SKM-1 (cell line): ENCODE measurements at regions not wholly inside any gene's neighbourhood (a gene's known extent, or its start where the extent isn't known, plus 50 kb on each side); places are given as distances from the start of the nearest gene placed in this dataset.
"Not testable (repeated sequence)": the region's sequence is repeated elsewhere in the genome, so short reads cannot be mapped to it uniquely, and the experiment has no call there.

Experiments used
- DNase-seq: peaks from one replicate; lab custom pipeline; 2025; ENCODE audit not compliant: unreplicated experiment; lab: John Stamatoyannopoulos, UW

DNA sequence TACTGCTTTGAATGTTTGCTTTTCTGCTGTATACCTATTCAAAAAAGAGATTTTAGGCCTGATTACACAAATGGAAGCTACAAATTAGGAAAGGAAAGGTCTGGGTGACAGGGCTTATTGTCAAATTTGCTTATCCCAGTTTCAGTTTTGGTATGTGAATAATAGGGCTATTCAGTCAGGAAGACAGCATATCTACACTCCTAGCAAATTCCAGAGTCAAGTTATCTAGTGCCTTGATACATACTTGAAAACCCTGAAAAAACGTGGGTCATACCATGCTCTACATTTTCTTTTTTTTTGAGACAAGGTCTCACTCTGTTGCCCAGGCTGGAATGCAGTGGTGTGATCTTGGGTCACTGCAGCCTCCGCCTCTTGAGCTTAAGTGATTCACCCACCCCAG, 59.2 kb upstream of the CCDC180 start:
- DNase-seq: not testable (repeated sequence)

DNA sequence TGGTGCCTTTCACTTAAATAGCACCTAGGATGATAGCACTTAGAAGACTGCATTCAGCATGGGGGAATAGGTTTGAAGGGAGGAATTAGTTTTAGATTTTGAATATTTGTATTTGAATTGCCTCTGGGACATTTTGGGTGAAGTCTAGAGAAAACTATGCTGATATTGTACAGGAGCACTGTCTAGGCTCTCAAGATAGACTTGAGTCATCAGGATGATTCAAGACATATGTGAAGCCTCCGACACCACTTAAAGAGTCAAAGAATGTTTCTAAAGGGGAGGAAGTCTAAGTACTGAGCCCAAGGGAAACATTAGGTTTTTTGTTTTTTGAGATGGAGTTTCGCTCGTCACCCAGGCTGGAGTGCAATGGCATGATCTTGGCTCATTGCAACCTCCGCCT, 63.9 kb upstream of the CCDC180 start:
- DNase-seq: no peak

DNA sequence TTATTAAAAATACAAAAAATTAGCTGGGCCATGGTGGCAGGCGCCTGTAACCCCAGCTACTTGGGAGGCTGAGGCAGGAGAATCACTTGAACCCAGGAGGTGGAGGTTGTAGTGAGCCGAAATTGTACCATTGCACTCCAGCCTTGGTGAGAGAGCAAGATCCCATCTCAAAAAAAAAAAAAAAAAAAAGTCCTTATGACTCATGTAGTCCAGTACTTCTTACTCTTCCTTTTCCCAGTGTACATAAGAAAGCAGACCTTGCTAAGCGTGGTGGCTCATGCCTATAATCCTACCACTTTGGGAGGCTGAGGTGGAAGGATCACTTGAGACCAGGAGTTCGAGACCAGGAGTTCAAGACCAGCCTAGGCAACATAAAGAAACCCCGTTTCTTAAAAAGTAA, 66.0 kb upstream of the CCDC180 start:
- not testable (repeated sequence) for DNase-seq

DNA sequence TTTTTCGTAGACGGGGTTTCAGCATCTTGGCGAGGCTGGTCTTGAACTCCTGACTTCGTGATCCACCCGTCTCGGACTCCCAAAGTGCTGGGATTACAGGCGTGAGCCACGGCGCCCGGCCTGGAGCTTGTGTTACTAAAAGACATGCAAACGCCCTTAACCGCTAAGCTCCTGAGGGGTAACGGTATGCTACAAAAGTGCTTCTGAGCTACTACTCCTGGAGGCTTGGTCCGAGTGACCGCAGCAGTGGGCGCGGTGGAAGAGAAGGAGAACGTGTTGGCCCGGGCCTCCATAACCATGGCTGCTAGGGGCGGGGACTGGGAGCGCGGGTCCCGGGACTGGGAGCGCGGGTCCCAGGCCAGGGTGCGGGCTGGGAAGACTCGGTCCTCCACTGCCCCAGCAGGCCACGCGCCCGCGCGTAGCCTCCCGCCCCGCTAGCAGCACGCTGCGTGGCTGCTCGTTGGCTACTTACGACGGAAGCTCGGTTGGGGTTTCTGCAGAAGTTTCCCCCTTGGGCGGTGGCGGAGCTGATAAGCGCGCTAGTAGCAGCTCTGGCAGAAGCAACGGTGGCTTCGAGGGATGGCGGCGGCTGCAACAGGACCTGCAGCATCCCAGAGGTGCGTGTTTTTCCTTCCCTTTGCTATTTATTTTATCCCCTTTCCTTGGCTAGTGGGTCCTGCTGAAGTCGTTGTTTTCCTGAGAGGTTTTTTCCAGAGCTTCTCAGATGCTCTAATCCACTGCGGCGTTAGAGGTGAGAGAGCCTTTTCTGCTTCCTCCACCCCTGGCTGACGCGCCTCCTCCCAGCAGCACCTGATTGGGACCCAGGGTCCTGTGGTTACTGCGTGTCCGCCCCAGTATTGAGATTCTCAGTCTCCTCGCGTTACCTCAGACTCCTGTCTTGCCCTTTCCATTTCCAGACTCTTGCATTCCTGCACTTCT, 69.2 kb upstream of the CCDC180 start:
- DNase-seq: peak; percentile 53

GRCh38 chr9:97237311-97237786, 70.1 kb upstream of the CCDC180 start:
- no peak for DNase-seq

DNA sequence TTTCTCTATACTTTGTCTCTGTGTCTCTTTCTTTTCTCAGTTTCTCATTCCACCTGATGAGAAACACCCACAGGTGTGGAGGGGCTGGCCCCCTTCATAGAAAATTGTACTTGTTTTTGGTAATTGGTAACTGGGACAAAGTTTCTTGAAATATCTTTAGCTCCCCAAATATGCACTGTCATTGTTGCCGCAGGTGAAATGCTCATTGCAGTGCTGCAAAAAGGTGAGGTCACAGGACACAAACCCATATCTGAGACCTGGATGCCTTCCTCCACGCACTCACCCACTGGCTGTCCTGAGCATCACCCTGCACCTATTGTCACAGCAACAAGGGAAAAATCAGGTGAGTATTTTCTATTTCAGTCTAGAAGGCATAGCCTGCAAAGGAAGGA, 74.5 kb upstream of the CCDC180 start:
- DNase-seq: not testable (repeated sequence)

DNA sequence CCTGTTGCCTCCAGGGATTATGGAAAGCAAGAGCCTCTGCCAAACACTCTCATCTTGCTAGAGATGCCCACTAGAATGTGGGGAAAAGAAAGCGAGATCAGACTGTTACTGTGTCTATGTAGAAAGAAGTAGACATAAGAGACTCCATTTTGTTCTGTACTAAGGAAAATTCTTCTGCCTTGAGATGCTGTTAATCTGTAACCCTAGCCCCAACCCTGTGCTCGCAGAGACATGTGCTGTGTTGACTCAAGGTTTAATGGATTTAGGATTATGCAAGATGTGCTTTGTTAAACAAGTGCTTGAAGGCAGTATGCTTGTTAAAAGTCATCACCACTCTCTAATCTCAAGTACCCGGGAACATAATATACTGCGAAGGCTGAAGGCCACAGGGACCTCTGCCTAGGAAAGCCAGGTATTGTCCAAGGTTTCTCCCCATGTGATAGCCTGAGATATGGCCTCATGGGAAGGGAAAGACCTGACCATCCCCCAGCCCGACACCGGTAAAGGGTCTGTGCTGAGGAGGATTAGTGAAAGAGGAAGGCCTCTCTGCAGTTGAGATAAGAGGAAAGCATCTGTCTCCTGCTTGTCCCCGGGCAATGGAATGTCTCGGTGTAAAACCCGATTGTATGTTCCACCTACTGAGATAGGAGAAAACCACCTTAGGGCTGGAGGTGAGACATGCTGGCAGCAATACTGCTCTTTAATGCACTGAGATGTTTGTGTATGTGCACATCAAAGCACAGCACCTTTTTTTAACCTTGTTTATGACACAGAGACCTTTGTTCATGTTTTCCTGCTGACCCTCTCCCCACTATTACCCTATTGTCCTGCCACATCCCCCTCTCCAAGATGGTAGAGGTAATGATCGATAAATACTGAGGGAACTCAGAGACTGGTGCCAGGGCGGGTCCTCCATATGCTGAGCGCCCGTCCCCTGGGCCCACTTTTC, 75.1 kb upstream of the CCDC180 start:
- not testable (repeated sequence) for DNase-seq

- DNase-seq: not testable (repeated sequence)
Measured at GRCh38 chr9:97222393-97222792, 85.1 kb upstream of the CCDC180 start.

- DNase-seq: peak; percentile 12
Measured at GRCh38 chr9:97221478-97222355, 85.7 kb upstream of the CCDC180 start.

DNA sequence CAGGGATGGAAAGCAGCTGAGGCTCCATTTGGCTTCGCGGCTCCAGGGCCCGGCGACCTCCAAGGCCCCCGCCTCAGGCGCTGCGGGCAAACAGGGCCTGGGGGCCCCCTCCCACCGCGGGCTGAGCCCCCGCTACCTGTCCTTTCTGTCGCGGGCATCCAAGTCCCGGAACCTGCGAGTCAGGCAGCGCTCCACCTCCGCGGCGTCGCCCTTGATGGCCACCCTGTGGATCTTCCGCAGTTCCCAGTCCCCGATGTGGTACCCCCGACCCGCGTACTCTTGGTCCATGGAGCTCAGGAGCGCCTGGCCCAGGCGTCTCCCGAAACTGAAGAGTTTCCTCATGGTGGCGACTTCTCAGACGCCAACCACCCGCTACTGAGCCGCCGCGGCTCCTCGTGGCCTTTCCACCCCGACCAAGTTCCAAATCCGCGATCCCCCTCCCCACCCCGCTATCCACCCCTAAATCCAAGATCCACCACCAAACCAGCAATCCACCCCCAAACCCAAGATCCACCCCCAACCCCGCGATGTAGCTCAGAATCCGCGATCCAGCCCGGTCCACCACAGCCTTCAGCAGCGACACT, 86.5 kb upstream of the CCDC180 start:
- DNase-seq: no peak

DNA sequence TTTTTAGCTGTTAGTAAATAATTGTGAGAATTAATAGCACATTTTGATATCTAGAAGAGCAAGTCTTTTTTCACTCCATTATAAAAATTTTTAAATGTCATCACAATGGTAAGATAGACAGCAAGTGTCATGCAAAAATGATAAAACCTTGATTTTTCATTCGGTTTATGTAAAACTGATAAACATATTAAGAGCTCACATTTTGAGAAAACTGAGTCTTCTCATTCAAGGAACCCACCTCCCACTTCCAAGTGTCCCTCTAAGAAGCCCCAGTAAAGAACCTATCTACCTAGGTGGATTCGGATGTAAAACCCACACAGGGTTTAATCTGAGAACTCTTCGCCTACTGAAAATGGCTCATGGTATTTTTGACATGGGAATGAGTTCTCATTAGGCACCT, 87.1 kb upstream of the CCDC180 start:
- DNase-seq: not testable (repeated sequence)

DNA sequence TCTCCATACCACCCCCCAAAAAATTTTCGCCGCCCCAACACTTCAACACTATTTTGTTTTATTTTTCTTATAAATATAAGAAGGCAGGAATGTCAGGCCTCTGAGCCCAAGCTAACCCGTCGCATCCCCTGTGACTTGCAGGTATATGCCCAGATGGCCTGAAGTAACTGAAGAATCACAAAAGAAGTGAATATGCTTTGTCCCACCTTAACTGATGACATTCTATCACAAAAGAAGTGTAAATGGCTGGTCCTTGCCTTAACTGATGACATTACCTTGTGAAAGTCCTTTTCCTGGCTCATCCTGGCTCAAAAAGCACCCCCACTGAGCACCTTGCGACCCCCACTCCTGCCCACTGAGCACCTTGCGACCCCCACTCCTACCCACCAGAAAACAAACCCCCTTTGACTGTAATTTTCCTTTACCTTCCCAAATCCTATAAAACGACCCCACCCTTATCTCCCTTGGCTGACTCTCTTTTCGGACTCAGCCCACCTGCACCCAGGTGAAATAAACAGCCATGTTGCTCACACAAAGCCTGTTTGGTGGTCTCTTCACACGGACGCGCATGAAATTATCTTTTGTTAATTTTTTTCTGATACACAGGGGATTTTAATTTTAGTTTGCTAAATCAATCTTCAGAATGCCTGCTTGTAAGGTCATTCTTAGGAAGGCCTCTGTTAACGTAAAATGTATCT, 87.9 kb upstream of the CCDC180 start:
- not testable (repeated sequence) for DNase-seq

DNA sequence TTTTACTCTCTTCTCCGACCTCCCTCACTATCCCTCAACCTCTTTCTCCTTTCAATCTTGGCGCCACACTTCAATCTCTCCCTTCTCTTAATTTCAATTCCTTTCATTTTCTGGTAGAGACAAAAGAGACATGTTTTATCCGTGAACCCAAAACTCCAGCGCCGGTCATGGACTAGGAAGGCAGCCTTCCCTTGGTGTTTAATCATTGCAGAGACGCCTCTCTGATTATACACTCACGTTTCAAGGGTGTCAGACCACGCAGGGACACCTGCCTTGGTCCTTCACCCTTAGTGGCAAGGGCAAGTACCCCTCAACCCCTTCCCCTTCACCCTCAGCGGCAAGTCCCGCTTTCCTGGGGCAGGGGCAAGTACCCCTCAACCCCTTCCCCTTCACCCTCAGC, 92.3 kb upstream of the CCDC180 start:
- DNase-seq: not testable (repeated sequence)

- not testable (repeated sequence) for DNase-seq
Measured at GRCh38 chr9:97214556-97214955, 92.9 kb upstream of the CCDC180 start.

DNA sequence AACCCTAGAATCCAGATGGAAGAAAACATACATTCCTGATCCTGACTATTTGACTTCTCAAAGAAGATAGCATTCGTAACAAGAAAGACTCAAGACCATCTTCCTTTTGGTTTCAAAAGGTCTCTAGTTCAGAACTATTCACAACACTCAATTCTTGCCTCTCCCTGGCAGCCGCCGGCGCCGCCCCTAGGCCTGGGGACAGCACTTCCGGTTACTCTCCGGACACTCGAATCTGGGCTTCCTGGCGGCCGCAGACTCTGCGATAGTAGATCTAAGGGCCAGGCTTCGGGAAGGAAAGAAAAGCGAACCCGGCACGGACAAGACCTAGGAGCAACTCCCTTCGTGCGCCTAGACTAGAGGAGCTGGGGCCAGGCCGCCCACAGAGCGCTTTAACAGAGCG, 107.8 kb upstream of the CCDC180 start:
- not testable (repeated sequence) for DNase-seq

GRCh38 chr9:97193767-97194166, 113.7 kb upstream of the CCDC180 start:
- not testable (repeated sequence) for DNase-seq

DNA sequence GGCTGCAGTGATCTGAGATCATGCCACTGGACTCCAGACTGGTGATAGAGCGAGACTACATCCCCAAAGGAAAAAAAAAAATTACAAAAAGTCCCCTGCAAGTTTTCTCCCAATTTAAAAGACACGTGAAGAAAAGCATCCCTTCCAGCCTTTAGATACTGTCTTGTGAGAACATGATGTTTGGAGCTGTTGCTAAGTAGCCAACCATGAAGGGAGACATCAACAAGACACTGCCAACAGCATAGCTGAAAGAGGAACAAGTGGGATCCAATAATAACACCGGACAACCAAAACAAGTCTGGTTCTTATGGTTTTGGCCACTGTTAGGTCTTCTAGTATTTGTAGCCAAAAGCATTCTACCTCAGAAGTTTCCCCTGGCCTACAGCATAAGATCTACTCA, 118.9 kb upstream of the CCDC180 start:
- no peak for DNase-seq

GRCh38 chr9:97187706-97188105, 119.8 kb upstream of the CCDC180 start:
- DNase-seq: not testable (repeated sequence)

DNA sequence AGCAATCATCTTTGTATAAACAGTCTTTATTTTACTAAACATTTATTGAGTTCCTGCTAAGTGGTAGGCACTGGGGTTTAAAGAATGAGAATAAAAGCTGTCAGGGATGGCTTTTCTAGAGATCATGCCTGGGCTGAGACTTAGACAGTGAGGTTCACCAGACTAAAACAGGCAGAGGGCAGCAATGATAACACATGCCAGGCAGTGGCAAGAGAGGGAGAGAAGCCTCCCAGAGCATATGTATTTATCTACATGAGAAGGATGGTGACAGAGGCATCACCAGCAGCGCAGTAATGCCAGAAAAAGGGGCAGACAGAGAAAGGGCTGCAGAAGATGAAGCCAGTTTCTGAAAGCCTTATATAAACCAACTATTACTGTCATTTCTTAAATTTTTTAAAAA, 121.0 kb upstream of the CCDC180 start:
- DNase-seq: no peak
